Memory B cell (primary cell): ENCODE measurements at regions not wholly inside any gene's neighbourhood (a gene's known extent, or its start where the extent isn't known, plus 50 kb on each side); places are given as distances from the start of the nearest gene placed in this dataset.
"Not testable (repeated sequence)": the region's sequence is repeated elsewhere in the genome, so short reads cannot be mapped to it uniquely, and the experiment has no call there.

ENCODE experiments used
- ATAC-seq: fragments of 150-1000 bp; cut with Tn5 transposase; 2 replicates; pipeline ENCODE4 v1.10.0; 2021; ENCODE audit warnings: low read depth, mild to moderate bottlenecking, moderate library complexity
- DNase-seq, 2 donors: peaks; one replicate each; pipeline ENCODE4 v3.0.0; 2022; ENCODE audit warnings: low spot score in 2 of 2
- H3K27ac Mint-ChIP-seq: one replicate; pipeline ENCODE4 v1.8.0; 2022; ENCODE audit warnings: mild to moderate bottlenecking, moderate library complexity, mixed read lengths
- H3K27me3 Mint-ChIP-seq: one replicate; pipeline ENCODE4 v1.8.0; 2022; ENCODE audit warnings: mixed read lengths
- H3K36me3 Mint-ChIP-seq: one replicate; pipeline ENCODE4 v1.8.0; 2022; ENCODE audit warnings: mild to moderate bottlenecking, mixed read lengths
- H3K4me1 Mint-ChIP-seq: one replicate; pipeline ENCODE4 v1.8.0; 2022; ENCODE audit warnings: mixed read lengths
- H3K4me3 Mint-ChIP-seq: one replicate; pipeline ENCODE4 v1.8.0; 2022; ENCODE audit warnings: mild to moderate bottlenecking, moderate library complexity, mixed read lengths
- H3K9me3 Mint-ChIP-seq: one replicate; pipeline ENCODE4 v1.8.0; 2022; ENCODE audit warnings: mixed read lengths

GRCh38 chr7:34330308-34330707 is 327.7 kb upstream of the NPSR1 start:
- no peaks in the 10 kb centered on the region for H3K27me3 Mint-ChIP-seq
- H3K9me3 Mint-ChIP-seq: peaks cover 7% of the 10 kb centered on the region
- ATAC-seq (no peak), DNase-seq (no peak)
- no peak overlapping the region for H3K4me3 Mint-ChIP-seq
- H3K36me3 Mint-ChIP-seq: no peaks in the 10 kb centered on the region
- H3K4me1 Mint-ChIP-seq: no peaks in the 10 kb centered on the region
- H3K27ac Mint-ChIP-seq: no peak overlapping the region

- no peaks in the 10 kb centered on the region for H3K27me3 Mint-ChIP-seq
- ATAC-seq (no peak), DNase-seq (no peak)
- no peaks in the 10 kb centered on the region for H3K4me1 Mint-ChIP-seq
- H3K9me3 Mint-ChIP-seq: peaks cover 7% of the 10 kb centered on the region
- no peak overlapping the region for H3K27ac Mint-ChIP-seq
- no peaks in the 10 kb centered on the region for H3K36me3 Mint-ChIP-seq
- no peak overlapping the region for H3K4me3 Mint-ChIP-seq
Observed at GRCh38 chr7:34331102-34331501, 326.9 kb upstream of the NPSR1 start.

GRCh38 chr7:34332006-34332405 is 326.0 kb upstream of the NPSR1 start:
- Mint-ChIP-seq H3K4me1 (no peaks in the 10 kb centered on the region), H3K4me3 (no peak overlapping the region), H3K27me3 (no peaks in the 10 kb centered on the region), H3K36me3 (no peaks in the 10 kb centered on the region), H3K27ac (no peak overlapping the region), H3K9me3 (peaks cover 7% of the 10 kb centered on the region)
- DNase-seq (no peak), ATAC-seq (no peak)

- H3K4me3 Mint-ChIP-seq: no peak overlapping the region
- DNase-seq (no peak), ATAC-seq (no peak)
- H3K27ac Mint-ChIP-seq: no peak overlapping the region
- no peaks in the 10 kb centered on the region for H3K27me3 Mint-ChIP-seq
- H3K4me1 Mint-ChIP-seq: no peaks in the 10 kb centered on the region
- H3K9me3 Mint-ChIP-seq: peaks cover 10% of the 10 kb centered on the region
- no peaks in the 10 kb centered on the region for H3K36me3 Mint-ChIP-seq
Observed at GRCh38 chr7:34333184-34333583, 324.8 kb upstream of the NPSR1 start.

- Mint-ChIP-seq H3K4me3 (no peak overlapping the region), H3K27ac (no peak overlapping the region), H3K27me3 (no peaks in the 10 kb centered on the region), H3K9me3 (peaks cover 11% of the 10 kb centered on the region), H3K4me1 (no peaks in the 10 kb centered on the region), H3K36me3 (no peaks in the 10 kb centered on the region)
- ATAC-seq: no peak
- no peak for DNase-seq
Observed at GRCh38 chr7:34333925-34334324, 324.1 kb upstream of the NPSR1 start.

- Mint-ChIP-seq H3K4me1 (no peaks in the 10 kb centered on the region), H3K9me3 (peaks cover 11% of the 10 kb centered on the region), H3K4me3 (no peak overlapping the region), H3K27me3 (no peaks in the 10 kb centered on the region), H3K27ac (no peak overlapping the region), H3K36me3 (no peaks in the 10 kb centered on the region)
- ATAC-seq: no peak
- no peak for DNase-seq
Observed at GRCh38 chr7:34337163-34337562, 320.9 kb upstream of the NPSR1 start.

- no peak for ATAC-seq
- DNase-seq: no peak
- H3K36me3 Mint-ChIP-seq: no peaks in the 10 kb centered on the region
- no peak overlapping the region for H3K27ac Mint-ChIP-seq
- H3K4me3 Mint-ChIP-seq: no peak overlapping the region
- H3K4me1 Mint-ChIP-seq: no peaks in the 10 kb centered on the region
- no peaks in the 10 kb centered on the region for H3K27me3 Mint-ChIP-seq
- H3K9me3 Mint-ChIP-seq: peaks cover 8% of the 10 kb centered on the region
Observed at GRCh38 chr7:34338961-34339526, 319.0 kb upstream of the NPSR1 start.

GRCh38 chr7:34341326-34341725 is 316.7 kb upstream of the NPSR1 start:
- H3K36me3 Mint-ChIP-seq: no peaks in the 10 kb centered on the region
- H3K4me1 Mint-ChIP-seq: no peaks in the 10 kb centered on the region
- DNase-seq (no peak), ATAC-seq (no peak)
- H3K9me3 Mint-ChIP-seq: peaks cover 7% of the 10 kb centered on the region
- H3K27me3 Mint-ChIP-seq: no peaks in the 10 kb centered on the region
- H3K4me3 Mint-ChIP-seq: no peak overlapping the region
- H3K27ac Mint-ChIP-seq: no peak overlapping the region

- H3K4me3 Mint-ChIP-seq: no peak overlapping the region
- H3K27ac Mint-ChIP-seq: no peak overlapping the region
- no peaks in the 10 kb centered on the region for H3K36me3 Mint-ChIP-seq
- H3K27me3 Mint-ChIP-seq: no peaks in the 10 kb centered on the region
- no peak for DNase-seq
- H3K9me3 Mint-ChIP-seq: peaks cover 5% of the 10 kb centered on the region
- no peaks in the 10 kb centered on the region for H3K4me1 Mint-ChIP-seq
- ATAC-seq: no peak
Observed at GRCh38 chr7:34342387-34342786, 315.6 kb upstream of the NPSR1 start.

GRCh38 chr7:34343667-34344066 is 314.4 kb upstream of the NPSR1 start:
- Mint-ChIP-seq H3K27ac (no peak overlapping the region), H3K9me3 (peaks cover 2% of the 10 kb centered on the region), H3K4me3 (no peak overlapping the region), H3K4me1 (no peaks in the 10 kb centered on the region), H3K36me3 (no peaks in the 10 kb centered on the region), H3K27me3 (no peaks in the 10 kb centered on the region)
- no peak for ATAC-seq
- DNase-seq: no peak

- Mint-ChIP-seq H3K27ac (no peak overlapping the region), H3K4me3 (no peak overlapping the region), H3K27me3 (no peaks in the 10 kb centered on the region), H3K4me1 (no peaks in the 10 kb centered on the region), H3K36me3 (no peaks in the 10 kb centered on the region), H3K9me3 (no peaks in the 10 kb centered on the region)
- ATAC-seq: no peak
- DNase-seq: no peak
Observed at GRCh38 chr7:34354011-34354410, 304.0 kb upstream of the NPSR1 start.

GRCh38 chr7:34354899-34355298 is 303.1 kb upstream of the NPSR1 start:
- H3K27me3 Mint-ChIP-seq: no peaks in the 10 kb centered on the region
- ATAC-seq: no peak
- H3K4me3 Mint-ChIP-seq: no peak overlapping the region
- H3K36me3 Mint-ChIP-seq: no peaks in the 10 kb centered on the region
- H3K4me1 Mint-ChIP-seq: no peaks in the 10 kb centered on the region
- H3K27ac Mint-ChIP-seq: no peak overlapping the region
- no peaks in the 10 kb centered on the region for H3K9me3 Mint-ChIP-seq
- no peak for DNase-seq

GRCh38 chr7:34357068-34357467 is 300.9 kb upstream of the NPSR1 start:
- Mint-ChIP-seq H3K4me3 (no peak overlapping the region), H3K4me1 (no peaks in the 10 kb centered on the region), H3K9me3 (peaks cover under 1% of the 10 kb centered on the region), H3K36me3 (no peaks in the 10 kb centered on the region), H3K27me3 (no peaks in the 10 kb centered on the region), H3K27ac (no peak overlapping the region)
- ATAC-seq: no peak
- DNase-seq: no peak

GRCh38 chr7:34357946-34358345 is 300.1 kb upstream of the NPSR1 start:
- H3K36me3 Mint-ChIP-seq: no peaks in the 10 kb centered on the region
- H3K27ac Mint-ChIP-seq: no peak overlapping the region
- no peaks in the 10 kb centered on the region for H3K4me1 Mint-ChIP-seq
- no peak overlapping the region for H3K4me3 Mint-ChIP-seq
- ATAC-seq (no peak), DNase-seq (no peak)
- H3K27me3 Mint-ChIP-seq: no peaks in the 10 kb centered on the region
- peaks cover 1% of the 10 kb centered on the region for H3K9me3 Mint-ChIP-seq

GRCh38 chr7:34358578-34358977 is 299.4 kb upstream of the NPSR1 start:
- DNase-seq, H3K4me1 Mint-ChIP-seq, ATAC-seq, H3K9me3 Mint-ChIP-seq, H3K36me3 Mint-ChIP-seq, H3K27me3 Mint-ChIP-seq, H3K27ac Mint-ChIP-seq, H3K4me3 Mint-ChIP-seq: not testable (repeated sequence)
